ENCODE measurements at regions not wholly inside any gene's neighbourhood (a gene's known extent, or its start where the extent isn't known, plus 50 kb on each side); places are given as distances from the start of the nearest gene placed in this dataset.
"Not testable (repeated sequence)": the region's sequence is repeated elsewhere in the genome, so short reads cannot be mapped to it uniquely, and the experiment has no call there.

DNA sequence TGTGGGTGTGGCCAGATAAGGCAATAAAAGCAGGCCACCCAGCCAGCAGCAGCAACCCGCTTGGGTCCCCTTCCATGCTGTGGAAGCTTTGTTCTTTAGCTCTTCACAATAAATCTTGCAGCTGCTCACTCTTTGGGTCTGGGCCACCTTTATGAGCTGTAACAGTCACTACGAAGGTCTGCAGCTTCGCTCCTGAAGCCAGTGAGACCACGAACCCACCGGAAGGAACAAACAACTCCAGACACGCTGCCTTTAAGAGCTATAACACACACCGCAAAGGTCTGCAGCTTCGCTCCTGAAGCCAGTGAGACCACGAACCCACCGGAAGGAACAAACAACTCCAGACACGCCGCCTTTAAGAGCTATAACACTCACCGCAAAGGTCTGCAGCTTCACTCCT is 172.1 kb upstream of the AGTR1 start:
- not testable (repeated sequence) for H3K9me3 ChIP-seq (ENCODE audit: control insufficient read depth, low read depth, low read length); H3K27ac ChIP-seq (ENCODE audit: low read length); H3K4me3 ChIP-seq (ENCODE audit: low read length); H3K36me3 ChIP-seq (ENCODE audit: control insufficient read depth, low read depth, low read length); H3K27me3 ChIP-seq (ENCODE audit: control insufficient read depth, insufficient read depth, low read length); H3K9ac ChIP-seq (ENCODE audit: low read length); H3K4me1 ChIP-seq (ENCODE audit: control insufficient read depth, low read depth, low read length)

DNA sequence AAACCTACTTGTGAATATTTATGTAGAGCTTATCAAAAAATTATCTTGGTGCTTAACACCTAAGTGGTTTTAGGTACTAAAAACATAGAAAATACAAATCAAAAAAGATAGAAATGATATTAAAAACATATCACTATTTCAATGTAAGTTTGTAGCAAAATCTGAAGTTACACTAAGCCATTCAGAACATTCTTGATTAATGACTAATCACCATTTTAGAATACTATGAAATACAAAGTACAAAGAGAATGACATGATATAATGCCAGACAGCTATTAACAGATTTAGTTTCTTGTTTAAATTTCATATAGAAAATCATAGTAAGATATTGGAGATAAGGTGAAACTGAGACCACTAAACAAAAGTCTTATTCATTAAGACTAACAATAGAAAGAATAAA is 169.7 kb upstream of the AGTR1 start:
- Histone ChIP-seq H3K9me3 (ENCODE audit: control insufficient read depth, low read depth, low read length) (no peaks in the 10 kb centered on the region), H3K36me3 (ENCODE audit: control insufficient read depth, low read depth, low read length) (no peaks in the 10 kb centered on the region), H3K4me1 (ENCODE audit: control insufficient read depth, low read depth, low read length) (no peaks in the 10 kb centered on the region), H3K27me3 (ENCODE audit: control insufficient read depth, insufficient read depth, low read length) (no peaks in the 10 kb centered on the region), H3K9ac (ENCODE audit: low read length) (no peak overlapping the region), H3K4me3 (ENCODE audit: low read length) (no peak overlapping the region), H3K27ac (ENCODE audit: low read length) (no peak overlapping the region)

- Histone ChIP-seq H3K36me3 (ENCODE audit: control insufficient read depth, low read depth, low read length) (no peaks in the 10 kb centered on the region), H3K4me3 (ENCODE audit: low read length) (no peak overlapping the region), H3K27me3 (ENCODE audit: control insufficient read depth, insufficient read depth, low read length) (no peaks in the 10 kb centered on the region), H3K27ac (ENCODE audit: low read length) (no peak overlapping the region), H3K4me1 (ENCODE audit: control insufficient read depth, low read depth, low read length) (no peaks in the 10 kb centered on the region), H3K9ac (ENCODE audit: low read length) (no peak overlapping the region), H3K9me3 (ENCODE audit: control insufficient read depth, low read depth, low read length) (no peaks in the 10 kb centered on the region)
Observed at GRCh38 chr3:148531836-148532235, 165.9 kb upstream of the AGTR1 start.

- H3K27me3 ChIP-seq (ENCODE audit: control insufficient read depth, insufficient read depth, low read length) = no peaks in the 10 kb centered on the region
- no peak overlapping the region for H3K27ac ChIP-seq (ENCODE audit: low read length)
- no peaks in the 10 kb centered on the region for H3K4me1 ChIP-seq (ENCODE audit: control insufficient read depth, low read depth, low read length)
- H3K36me3 ChIP-seq (ENCODE audit: control insufficient read depth, low read depth, low read length) = no peaks in the 10 kb centered on the region
- no peak overlapping the region for H3K9ac ChIP-seq (ENCODE audit: low read length)
- H3K9me3 ChIP-seq (ENCODE audit: control insufficient read depth, low read depth, low read length) = no peaks in the 10 kb centered on the region
- H3K4me3 ChIP-seq (ENCODE audit: low read length) = no peak overlapping the region
Observed at GRCh38 chr3:148532326-148532725, 165.4 kb upstream of the AGTR1 start.

- H3K4me3 ChIP-seq (ENCODE audit: low read length) = no peak overlapping the region
- no peaks in the 10 kb centered on the region for H3K9me3 ChIP-seq (ENCODE audit: control insufficient read depth, low read depth, low read length)
- H3K9ac ChIP-seq (ENCODE audit: low read length) = no peak overlapping the region
- no peak overlapping the region for H3K27ac ChIP-seq (ENCODE audit: low read length)
- no peaks in the 10 kb centered on the region for H3K4me1 ChIP-seq (ENCODE audit: control insufficient read depth, low read depth, low read length)
- no peaks in the 10 kb centered on the region for H3K36me3 ChIP-seq (ENCODE audit: control insufficient read depth, low read depth, low read length)
- H3K27me3 ChIP-seq (ENCODE audit: control insufficient read depth, insufficient read depth, low read length) = no peaks in the 10 kb centered on the region
Observed at GRCh38 chr3:148532774-148533173, 164.9 kb upstream of the AGTR1 start.

- H3K4me3 ChIP-seq (ENCODE audit: low read length) = no peak overlapping the region
- no peak overlapping the region for H3K27ac ChIP-seq (ENCODE audit: low read length)
- no peaks in the 10 kb centered on the region for H3K9me3 ChIP-seq (ENCODE audit: control insufficient read depth, low read depth, low read length)
- no peaks in the 10 kb centered on the region for H3K36me3 ChIP-seq (ENCODE audit: control insufficient read depth, low read depth, low read length)
- H3K4me1 ChIP-seq (ENCODE audit: control insufficient read depth, low read depth, low read length) = no peaks in the 10 kb centered on the region
- no peak overlapping the region for H3K9ac ChIP-seq (ENCODE audit: low read length)
- H3K27me3 ChIP-seq (ENCODE audit: control insufficient read depth, insufficient read depth, low read length) = no peaks in the 10 kb centered on the region
Observed at GRCh38 chr3:148534089-148534988, 163.4 kb upstream of the AGTR1 start.

DNA sequence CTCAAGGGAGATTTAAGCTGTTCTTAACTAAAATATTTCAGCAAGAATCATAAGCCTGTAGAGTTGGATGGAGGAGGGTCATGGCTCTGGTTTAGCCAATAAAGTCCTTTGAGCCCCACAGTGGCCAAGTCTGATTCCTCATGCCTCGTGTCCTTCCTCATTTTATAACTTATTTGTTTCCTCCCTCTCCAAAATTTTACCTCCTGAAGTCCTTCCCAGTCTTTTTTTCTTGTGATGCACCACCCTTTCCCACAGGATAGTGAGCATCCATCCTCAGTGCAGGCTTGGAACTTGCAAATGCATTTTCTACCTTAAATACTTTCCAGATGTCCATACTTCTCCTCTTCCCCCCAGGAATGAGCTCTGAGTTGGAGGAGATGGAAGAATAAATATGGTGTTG is 162.7 kb upstream of the AGTR1 start:
- no peaks in the 10 kb centered on the region for H3K27me3 ChIP-seq (ENCODE audit: control insufficient read depth, insufficient read depth, low read length)
- no peaks in the 10 kb centered on the region for H3K4me1 ChIP-seq (ENCODE audit: control insufficient read depth, low read depth, low read length)
- H3K36me3 ChIP-seq (ENCODE audit: control insufficient read depth, low read depth, low read length) = no peaks in the 10 kb centered on the region
- H3K9ac ChIP-seq (ENCODE audit: low read length) = no peak overlapping the region
- H3K27ac ChIP-seq (ENCODE audit: low read length) = no peak overlapping the region
- H3K9me3 ChIP-seq (ENCODE audit: control insufficient read depth, low read depth, low read length) = no peaks in the 10 kb centered on the region
- H3K4me3 ChIP-seq (ENCODE audit: low read length) = no peak overlapping the region

GRCh38 chr3:148540266-148540665 is 157.4 kb upstream of the AGTR1 start:
- H3K36me3 ChIP-seq (ENCODE audit: control insufficient read depth, low read depth, low read length) = no peaks in the 10 kb centered on the region
- no peak overlapping the region for H3K27ac ChIP-seq (ENCODE audit: low read length)
- H3K4me3 ChIP-seq (ENCODE audit: low read length) = no peak overlapping the region

GRCh38 chr3:148540851-148541250 is 156.9 kb upstream of the AGTR1 start:
- no peak overlapping the region for H3K9ac ChIP-seq (ENCODE audit: low read length)
- H3K27ac ChIP-seq (ENCODE audit: low read length) = no peak overlapping the region
- no peaks in the 10 kb centered on the region for H3K9me3 ChIP-seq (ENCODE audit: control insufficient read depth, low read depth, low read length)
- H3K36me3 ChIP-seq (ENCODE audit: control insufficient read depth, low read depth, low read length) = no peaks in the 10 kb centered on the region
- no peaks in the 10 kb centered on the region for H3K27me3 ChIP-seq (ENCODE audit: control insufficient read depth, insufficient read depth, low read length)
- H3K4me1 ChIP-seq (ENCODE audit: control insufficient read depth, low read depth, low read length) = no peaks in the 10 kb centered on the region
- H3K4me3 ChIP-seq (ENCODE audit: low read length) = no peak overlapping the region

More at GRCh38 chr3:148540266-148540665, 157.4 kb upstream of the AGTR1 start:
- H3K9ac ChIP-seq (ENCODE audit: low read length) = no peak overlapping the region
- H3K27me3 ChIP-seq (ENCODE audit: control insufficient read depth, insufficient read depth, low read length) = no peaks in the 10 kb centered on the region
- no peaks in the 10 kb centered on the region for H3K4me1 ChIP-seq (ENCODE audit: control insufficient read depth, low read depth, low read length)
- no peaks in the 10 kb centered on the region for H3K9me3 ChIP-seq (ENCODE audit: control insufficient read depth, low read depth, low read length)

GRCh38 chr3:148546959-148547358 is 150.7 kb upstream of the AGTR1 start:
- H3K27ac ChIP-seq (ENCODE audit: low read length) = no peak overlapping the region
- no peaks in the 10 kb centered on the region for H3K4me1 ChIP-seq (ENCODE audit: control insufficient read depth, low read depth, low read length)
- no peaks in the 10 kb centered on the region for H3K36me3 ChIP-seq (ENCODE audit: control insufficient read depth, low read depth, low read length)
- no peaks in the 10 kb centered on the region for H3K27me3 ChIP-seq (ENCODE audit: control insufficient read depth, insufficient read depth, low read length)
- H3K4me3 ChIP-seq (ENCODE audit: low read length) = no peak overlapping the region
- H3K9me3 ChIP-seq (ENCODE audit: control insufficient read depth, low read depth, low read length) = no peaks in the 10 kb centered on the region
- H3K9ac ChIP-seq (ENCODE audit: low read length) = no peak overlapping the region

DNA sequence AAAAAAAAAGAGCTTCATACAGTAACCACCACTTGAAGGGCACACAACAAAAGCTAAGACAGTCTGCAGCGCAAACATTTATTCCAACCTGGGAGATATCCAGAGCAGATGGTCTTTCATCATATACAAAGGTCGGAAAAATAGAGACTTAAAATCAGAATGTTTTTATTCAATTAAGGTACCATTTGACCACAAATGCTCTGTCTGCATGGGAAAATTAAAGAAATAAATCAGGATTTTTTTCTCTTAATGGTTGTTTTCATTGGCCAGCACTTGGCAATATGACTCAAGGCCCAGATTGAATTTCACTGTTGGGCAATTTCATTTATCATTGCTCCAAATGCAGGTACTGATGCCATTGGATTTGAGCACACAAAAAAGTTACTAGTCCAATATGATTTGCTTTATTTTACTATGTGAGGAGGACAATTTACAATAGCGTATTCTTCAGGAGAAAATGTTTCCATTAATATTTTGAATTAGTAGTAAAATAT is 145.9 kb upstream of the AGTR1 start:
- no peaks in the 10 kb centered on the region for H3K27me3 ChIP-seq (ENCODE audit: control insufficient read depth, insufficient read depth, low read length)
- H3K36me3 ChIP-seq (ENCODE audit: control insufficient read depth, low read depth, low read length) = no peaks in the 10 kb centered on the region
- H3K9ac ChIP-seq (ENCODE audit: low read length) = no peak overlapping the region
- no peaks in the 10 kb centered on the region for H3K9me3 ChIP-seq (ENCODE audit: control insufficient read depth, low read depth, low read length)
- no peak overlapping the region for H3K27ac ChIP-seq (ENCODE audit: low read length)
- H3K4me3 ChIP-seq (ENCODE audit: low read length) = no peak overlapping the region
- H3K4me1 ChIP-seq (ENCODE audit: control insufficient read depth, low read depth, low read length) = no peaks in the 10 kb centered on the region

- Histone ChIP-seq H3K4me1 (ENCODE audit: control insufficient read depth, low read depth, low read length) (no peaks in the 10 kb centered on the region), H3K27me3 (ENCODE audit: control insufficient read depth, insufficient read depth, low read length) (no peaks in the 10 kb centered on the region), H3K36me3 (ENCODE audit: control insufficient read depth, low read depth, low read length) (no peaks in the 10 kb centered on the region), H3K27ac (ENCODE audit: low read length) (no peak overlapping the region), H3K4me3 (ENCODE audit: low read length) (no peak overlapping the region), H3K9ac (ENCODE audit: low read length) (no peak overlapping the region), H3K9me3 (ENCODE audit: control insufficient read depth, low read depth, low read length) (no peaks in the 10 kb centered on the region)
Observed at GRCh38 chr3:148554367-148554766, 143.3 kb upstream of the AGTR1 start.

Measured in iPS-18a (cell line).